ENCODE measurements at regions not wholly inside any gene's neighbourhood (a gene's known extent, or its start where the extent isn't known, plus 50 kb on each side); places are given as distances from the start of the nearest gene placed in this dataset.

DNA sequence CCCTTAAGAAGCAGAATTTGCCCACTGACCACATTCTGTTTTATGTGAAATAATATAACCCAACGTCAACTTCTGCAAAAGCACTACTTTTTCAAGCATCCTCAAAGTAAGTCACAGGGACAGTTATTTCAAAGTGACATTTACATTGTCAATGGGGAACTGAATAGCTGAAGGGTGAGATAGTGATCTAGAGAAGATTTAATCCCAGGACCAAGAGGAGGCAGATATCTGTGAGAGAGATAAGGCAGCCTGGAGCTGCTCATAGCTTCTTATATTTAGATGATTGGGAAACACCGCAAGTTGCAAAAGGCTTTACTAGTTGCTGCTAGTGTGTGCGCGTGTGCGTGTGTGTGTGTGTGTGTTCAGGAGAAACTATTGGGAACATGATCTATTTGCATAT is 210.4 kb upstream of the RFX3 start:
- TF ChIP-seq, protein P1, sequence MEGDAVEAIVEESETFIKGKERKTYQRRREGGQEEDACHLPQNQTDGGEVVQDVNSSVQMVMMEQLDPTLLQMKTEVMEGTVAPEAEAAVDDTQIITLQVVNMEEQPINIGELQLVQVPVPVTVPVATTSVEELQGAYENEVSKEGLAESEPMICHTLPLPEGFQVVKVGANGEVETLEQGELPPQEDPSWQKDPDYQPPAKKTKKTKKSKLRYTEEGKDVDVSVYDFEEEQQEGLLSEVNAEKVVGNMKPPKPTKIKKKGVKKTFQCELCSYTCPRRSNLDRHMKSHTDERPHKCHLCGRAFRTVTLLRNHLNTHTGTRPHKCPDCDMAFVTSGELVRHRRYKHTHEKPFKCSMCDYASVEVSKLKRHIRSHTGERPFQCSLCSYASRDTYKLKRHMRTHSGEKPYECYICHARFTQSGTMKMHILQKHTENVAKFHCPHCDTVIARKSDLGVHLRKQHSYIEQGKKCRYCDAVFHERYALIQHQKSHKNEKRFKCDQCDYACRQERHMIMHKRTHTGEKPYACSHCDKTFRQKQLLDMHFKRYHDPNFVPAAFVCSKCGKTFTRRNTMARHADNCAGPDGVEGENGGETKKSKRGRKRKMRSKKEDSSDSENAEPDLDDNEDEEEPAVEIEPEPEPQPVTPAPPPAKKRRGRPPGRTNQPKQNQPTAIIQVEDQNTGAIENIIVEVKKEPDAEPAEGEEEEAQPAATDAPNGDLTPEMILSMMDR (IDR thresholded peaks at IDR 0.05): no peak
- TF ChIP-seq POLR2A (IDR thresholded peaks at IDR 0.05): no peak

Measured in breast epithelium (tissue), 3 donors.